Thyroid gland (tissue), 4 donors: ENCODE measurements at regions not wholly inside any gene's neighbourhood (a gene's known extent, or its start where the extent isn't known, plus 50 kb on each side); places are given as distances from the start of the nearest gene placed in this dataset.

Source experiments
- POLR2A ChIP-seq, 2 donors: fragments of 450-650 bp; IDR thresholded peaks; one replicate each; pipeline ENCODE4 v1.6.1; 2017; ENCODE audit warnings: antibody characterized with exemption in 2 of 2, mild to moderate bottlenecking in 2 of 2, moderate library complexity in 1 of 2
- TF ChIP-seq, protein P1 (sequence below), 6 experiments: fragments of 200-600 bp in 3 of 6; fragments of 450-650 bp in 3 of 6; sonication (generic) in 3 of 6; IDR thresholded peaks; one replicate each; pipeline ENCODE4 v1.5.1; 2016 to 2019; ENCODE audit warnings: antibody characterized with exemption in 6 of 6, mild to moderate bottlenecking in 2 of 6, inconsistent platforms in 1 of 6, moderate library complexity in 1 of 6

DNA sequence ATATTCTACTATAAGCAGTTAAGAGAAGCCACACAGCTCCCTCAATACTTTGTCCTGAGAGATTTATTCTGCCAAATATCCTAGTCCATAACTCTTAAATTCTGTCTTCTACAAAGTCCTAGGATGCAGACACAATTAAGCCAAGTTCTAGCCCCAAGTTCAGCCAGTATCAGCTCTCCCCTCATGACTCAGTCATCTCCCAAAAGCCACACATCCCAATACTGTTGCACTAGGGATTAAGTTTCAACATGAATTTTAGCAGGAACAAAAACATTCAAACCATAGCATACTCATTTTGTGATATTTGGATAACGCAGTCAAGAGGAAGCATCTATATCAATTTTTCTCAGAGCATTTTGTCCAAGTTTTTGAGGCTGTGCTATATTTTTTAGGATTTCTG is 277.4 kb downstream of the FZD1 start:
- TF ChIP-seq, protein P1, sequence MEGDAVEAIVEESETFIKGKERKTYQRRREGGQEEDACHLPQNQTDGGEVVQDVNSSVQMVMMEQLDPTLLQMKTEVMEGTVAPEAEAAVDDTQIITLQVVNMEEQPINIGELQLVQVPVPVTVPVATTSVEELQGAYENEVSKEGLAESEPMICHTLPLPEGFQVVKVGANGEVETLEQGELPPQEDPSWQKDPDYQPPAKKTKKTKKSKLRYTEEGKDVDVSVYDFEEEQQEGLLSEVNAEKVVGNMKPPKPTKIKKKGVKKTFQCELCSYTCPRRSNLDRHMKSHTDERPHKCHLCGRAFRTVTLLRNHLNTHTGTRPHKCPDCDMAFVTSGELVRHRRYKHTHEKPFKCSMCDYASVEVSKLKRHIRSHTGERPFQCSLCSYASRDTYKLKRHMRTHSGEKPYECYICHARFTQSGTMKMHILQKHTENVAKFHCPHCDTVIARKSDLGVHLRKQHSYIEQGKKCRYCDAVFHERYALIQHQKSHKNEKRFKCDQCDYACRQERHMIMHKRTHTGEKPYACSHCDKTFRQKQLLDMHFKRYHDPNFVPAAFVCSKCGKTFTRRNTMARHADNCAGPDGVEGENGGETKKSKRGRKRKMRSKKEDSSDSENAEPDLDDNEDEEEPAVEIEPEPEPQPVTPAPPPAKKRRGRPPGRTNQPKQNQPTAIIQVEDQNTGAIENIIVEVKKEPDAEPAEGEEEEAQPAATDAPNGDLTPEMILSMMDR (IDR thresholded peaks at IDR 0.05): no peak
- no peak for TF ChIP-seq POLR2A (IDR thresholded peaks at IDR 0.05)
